ENCODE measurements at regions not wholly inside any gene's neighbourhood (a gene's known extent, or its start where the extent isn't known, plus 50 kb on each side); places are given as distances from the start of the nearest gene placed in this dataset.

- TF ChIP-seq EZH2phosphoT487 (IDR thresholded peaks at IDR 0.05; ENCODE audit: borderline replicate concordance, low read depth, low read length) (no peak), CTCF (conservative IDR thresholded peaks at IDR 0.05; ENCODE audit: low read length) (no peak)
- Histone ChIP-seq H3K4me3 (ENCODE audit: low read depth, low read length, poor library complexity, severe bottlenecking) (no peak overlapping the region), H4K20me1 (ENCODE audit: insufficient read depth, low read length) (no peaks in the 10 kb centered on the region), H3K9me2 (ENCODE audit: insufficient read depth, low read length) (no peaks in the 10 kb centered on the region), H3K79me2 (ENCODE audit: insufficient read depth, low read depth, low read length) (no peaks in the 10 kb centered on the region), H3K4me1 (ENCODE audit: insufficient read depth, low read length, poor library complexity, severe bottlenecking) (no peaks in the 10 kb centered on the region), H3K4me2 (ENCODE audit: low read length) (no peak overlapping the region), H3K27ac (ENCODE audit: low read depth, low read length, poor library complexity, severe bottlenecking) (no peak overlapping the region), H3K36me3 (ENCODE audit: insufficient read depth, low read length) (no peaks in the 10 kb centered on the region), H3K9me3 (ENCODE audit: low read length) (no peaks in the 10 kb centered on the region), H2AFZ (ENCODE audit: low read length) (no peak overlapping the region)
- intact Hi-C loops (cut with micrococcal nuclease; ENCODE audit: unreplicated experiment) = no loop called here
- CTCF ChIA-PET (ENCODE audit: unreplicated experiment) = no interaction called here
- no TSS peak for BruUV-seq (replicated peaks)
- POLR2A ChIA-PET = interaction anchor here (0.7 kb wide), 1 partner anchor 256 kb away, joined by 3 read pairs; no protein-coding TSS in a partner anchor
- no peak for DNase-seq (ENCODE audit: low spot score)
Observed at GRCh38 chr3:68162644-68163043, 508.2 kb upstream of the SUCLG2 start.

- CTCF ChIA-PET (ENCODE audit: unreplicated experiment) = no interaction called here
- no peak overlapping the region for H3K4me2 ChIP-seq (ENCODE audit: low read length)
- POLR2A ChIA-PET = no interaction called here
Observed at GRCh38 chr3:68151359-68151758, 496.9 kb upstream of the SUCLG2 start.

GRCh38 chr3:68148447-68148846 is 494.0 kb upstream of the SUCLG2 start:
- Histone ChIP-seq H2AFZ (ENCODE audit: low read length) (no peak overlapping the region), H3K4me1 (ENCODE audit: insufficient read depth, low read length, poor library complexity, severe bottlenecking) (no peaks in the 10 kb centered on the region), H4K20me1 (ENCODE audit: insufficient read depth, low read length) (no peaks in the 10 kb centered on the region), H3K9me2 (ENCODE audit: insufficient read depth, low read length) (no peaks in the 10 kb centered on the region), H3K79me2 (ENCODE audit: insufficient read depth, low read depth, low read length) (no peaks in the 10 kb centered on the region), H3K4me2 (ENCODE audit: low read length) (no peak overlapping the region), H3K4me3 (ENCODE audit: low read depth, low read length, poor library complexity, severe bottlenecking) (no peak overlapping the region), H3K27ac (ENCODE audit: low read depth, low read length, poor library complexity, severe bottlenecking) (no peak overlapping the region), H3K9me3 (ENCODE audit: low read length) (no peaks in the 10 kb centered on the region), H3K36me3 (ENCODE audit: insufficient read depth, low read length) (no peaks in the 10 kb centered on the region)
- intact Hi-C loops (cut with micrococcal nuclease; ENCODE audit: unreplicated experiment) = no loop called here
- no TSS peak for BruUV-seq (replicated peaks)
- TF ChIP-seq CTCF (conservative IDR thresholded peaks at IDR 0.05; ENCODE audit: low read length) (no peak), EZH2phosphoT487 (IDR thresholded peaks at IDR 0.05; ENCODE audit: borderline replicate concordance, low read depth, low read length) (no peak)
- POLR2A ChIA-PET = interaction anchor here (1.2 kb wide), 1 partner anchor 17 kb away, joined by 3 read pairs; no protein-coding TSS in a partner anchor
- no peak for DNase-seq (ENCODE audit: low spot score)
- CTCF ChIA-PET (ENCODE audit: unreplicated experiment) = no interaction called here

More at GRCh38 chr3:68151359-68151758, 496.9 kb upstream of the SUCLG2 start:
- no peak overlapping the region for H2AFZ ChIP-seq (ENCODE audit: low read length)
- H3K79me2 ChIP-seq (ENCODE audit: insufficient read depth, low read depth, low read length) = no peaks in the 10 kb centered on the region
- no peaks in the 10 kb centered on the region for H3K9me2 ChIP-seq (ENCODE audit: insufficient read depth, low read length)
- no peak for DNase-seq (ENCODE audit: low spot score)
- intact Hi-C loops (cut with micrococcal nuclease; ENCODE audit: unreplicated experiment) = no loop called here
- H3K4me3 ChIP-seq (ENCODE audit: low read depth, low read length, poor library complexity, severe bottlenecking) = no peak overlapping the region
- no peaks in the 10 kb centered on the region for H3K4me1 ChIP-seq (ENCODE audit: insufficient read depth, low read length, poor library complexity, severe bottlenecking)
- H3K27ac ChIP-seq (ENCODE audit: low read depth, low read length, poor library complexity, severe bottlenecking) = no peak overlapping the region
- no peaks in the 10 kb centered on the region for H3K9me3 ChIP-seq (ENCODE audit: low read length)
- BruUV-seq (replicated peaks) = no TSS peak
- no peak for TF ChIP-seq EZH2phosphoT487 (IDR thresholded peaks at IDR 0.05; ENCODE audit: borderline replicate concordance, low read depth, low read length)
- no peaks in the 10 kb centered on the region for H3K36me3 ChIP-seq (ENCODE audit: insufficient read depth, low read length)
- no peaks in the 10 kb centered on the region for H4K20me1 ChIP-seq (ENCODE audit: insufficient read depth, low read length)
